ENCODE measurements at regions not wholly inside any gene's neighbourhood (a gene's known extent, or its start where the extent isn't known, plus 50 kb on each side); places are given as distances from the start of the nearest gene placed in this dataset.
"Not testable (repeated sequence)": the region's sequence is repeated elsewhere in the genome, so short reads cannot be mapped to it uniquely, and the experiment has no call there.

GRCh38 chr10:47711428-47711827 lies 52.0 kb downstream of the SYT15B start:
- H3K4me3 ChIP-seq; H3K4me1 ChIP-seq (ENCODE audit: control insufficient read depth in 1 of 2, low read depth in 2 of 2); H3K27ac ChIP-seq; H3K27me3 ChIP-seq (replicated peaks; ENCODE audit: insufficient read depth); ATAC-seq (ENCODE audit: insufficient number of reproducible peaks, low FRiP score, low read depth); H3K36me3 ChIP-seq; H3K9me3 ChIP-seq; DNase-seq (ENCODE audit: low spot score): not testable (repeated sequence)

DNA sequence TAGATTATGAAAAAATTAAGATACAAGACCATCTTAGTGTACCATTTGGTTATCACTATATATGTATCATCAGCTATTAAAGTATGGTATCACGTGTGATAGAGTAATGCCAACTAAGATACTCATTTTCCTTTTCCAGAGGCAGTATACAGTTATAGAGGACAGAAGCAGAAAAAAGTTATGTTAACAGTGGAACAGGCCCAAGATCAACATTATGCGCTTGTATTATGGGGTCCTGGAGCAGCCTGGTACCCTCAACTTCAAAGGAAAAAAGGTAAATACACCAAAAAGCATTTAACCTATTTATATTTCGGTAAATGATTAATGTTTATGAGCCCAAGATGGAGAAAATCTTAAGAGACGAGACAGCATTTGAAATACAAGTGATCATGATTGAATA lies 52.9 kb downstream of the SYT15B start:
- H3K36me3 ChIP-seq; H3K9me3 ChIP-seq; H3K4me3 ChIP-seq; H3K27me3 ChIP-seq (replicated peaks; ENCODE audit: insufficient read depth); ATAC-seq (ENCODE audit: insufficient number of reproducible peaks, low FRiP score, low read depth); DNase-seq (ENCODE audit: low spot score); H3K27ac ChIP-seq; H3K4me1 ChIP-seq (ENCODE audit: control insufficient read depth in 1 of 2, low read depth in 2 of 2): not testable (repeated sequence)

- peak overlapping the region in 1 of 2 donors; percentile 69 for H3K27ac ChIP-seq
- ATAC-seq (ENCODE audit: insufficient number of reproducible peaks, low FRiP score, low read depth) = peak; percentile 89
- H3K4me3 ChIP-seq = peak overlapping the region; percentile 74
- DNase-seq (ENCODE audit: low spot score); H3K36me3 ChIP-seq; H3K9me3 ChIP-seq; H3K27me3 ChIP-seq (replicated peaks; ENCODE audit: insufficient read depth); H3K4me1 ChIP-seq (ENCODE audit: control insufficient read depth in 1 of 2, low read depth in 2 of 2): not testable (repeated sequence)
Measured at GRCh38 chr10:47705698-47706414, 57.5 kb downstream of the SYT15B start.

GRCh38 chr10:47701285-47701684 lies 62.1 kb downstream of the SYT15B start:
- not testable (repeated sequence) for H3K9me3 ChIP-seq; ATAC-seq (ENCODE audit: insufficient number of reproducible peaks, low FRiP score, low read depth); H3K36me3 ChIP-seq; H3K27ac ChIP-seq; H3K27me3 ChIP-seq (replicated peaks; ENCODE audit: insufficient read depth); DNase-seq (ENCODE audit: low spot score); H3K4me3 ChIP-seq; H3K4me1 ChIP-seq (ENCODE audit: control insufficient read depth in 1 of 2, low read depth in 2 of 2)

- H3K4me3 ChIP-seq, H3K27ac ChIP-seq: not testable (repeated sequence)
Measured at GRCh38 chr10:47699854-47700253, 63.5 kb downstream of the SYT15B start.

DNA sequence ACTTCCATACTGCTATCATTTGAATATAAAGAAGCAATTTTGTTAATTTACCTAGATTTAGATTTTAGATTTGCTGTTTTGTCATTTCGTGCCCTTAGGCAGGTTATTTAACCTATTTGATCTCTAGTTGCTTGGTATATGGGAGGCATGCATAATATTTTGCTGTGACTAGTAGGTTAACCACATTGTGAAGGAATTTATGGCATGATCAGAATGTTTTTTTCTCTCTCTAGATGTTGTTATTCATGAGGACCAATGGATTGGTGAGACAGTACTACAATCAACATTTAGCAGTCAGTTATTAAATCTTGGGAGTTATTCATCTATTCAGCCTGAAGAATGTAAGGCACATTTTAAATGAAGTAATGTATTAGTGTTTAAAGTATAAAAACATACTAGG lies 67.2 kb downstream of the SYT15B start:
- H3K27ac ChIP-seq; ATAC-seq (ENCODE audit: insufficient number of reproducible peaks, low FRiP score, low read depth); H3K36me3 ChIP-seq; H3K4me1 ChIP-seq (ENCODE audit: control insufficient read depth in 1 of 2, low read depth in 2 of 2); DNase-seq (ENCODE audit: low spot score); H3K4me3 ChIP-seq; H3K27me3 ChIP-seq (replicated peaks; ENCODE audit: insufficient read depth); H3K9me3 ChIP-seq: not testable (repeated sequence)

More at GRCh38 chr10:47699854-47700253, 63.5 kb downstream of the SYT15B start:
- not testable (repeated sequence) for ATAC-seq (ENCODE audit: insufficient number of reproducible peaks, low FRiP score, low read depth); H3K36me3 ChIP-seq; H3K4me1 ChIP-seq (ENCODE audit: control insufficient read depth in 1 of 2, low read depth in 2 of 2); H3K9me3 ChIP-seq; H3K27me3 ChIP-seq (replicated peaks; ENCODE audit: insufficient read depth); DNase-seq (ENCODE audit: low spot score)

DNA sequence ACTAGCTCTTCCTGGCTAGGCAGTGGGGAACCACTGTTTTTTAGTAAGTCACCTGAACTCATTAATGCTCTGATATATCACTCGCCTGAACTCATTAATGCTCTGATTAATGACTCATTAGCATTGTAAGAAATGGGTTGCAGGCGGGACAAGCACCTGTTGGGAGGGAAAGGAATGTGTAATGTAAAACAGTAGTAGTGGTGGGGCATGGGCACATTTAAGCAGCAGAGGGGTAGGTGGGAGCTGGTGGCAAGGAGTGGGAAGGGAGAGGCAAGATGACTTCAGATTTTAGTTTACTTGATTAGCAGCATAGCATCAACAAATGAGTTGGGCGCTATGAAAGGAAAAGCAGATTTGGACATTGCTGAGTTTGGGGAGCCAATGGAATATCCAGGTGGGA lies 68.2 kb downstream of the SYT15B start:
- ATAC-seq (ENCODE audit: insufficient number of reproducible peaks, low FRiP score, low read depth); H3K4me1 ChIP-seq (ENCODE audit: control insufficient read depth in 1 of 2, low read depth in 2 of 2); H3K36me3 ChIP-seq; DNase-seq (ENCODE audit: low spot score); H3K27ac ChIP-seq; H3K9me3 ChIP-seq; H3K4me3 ChIP-seq; H3K27me3 ChIP-seq (replicated peaks; ENCODE audit: insufficient read depth): not testable (repeated sequence)

DNA sequence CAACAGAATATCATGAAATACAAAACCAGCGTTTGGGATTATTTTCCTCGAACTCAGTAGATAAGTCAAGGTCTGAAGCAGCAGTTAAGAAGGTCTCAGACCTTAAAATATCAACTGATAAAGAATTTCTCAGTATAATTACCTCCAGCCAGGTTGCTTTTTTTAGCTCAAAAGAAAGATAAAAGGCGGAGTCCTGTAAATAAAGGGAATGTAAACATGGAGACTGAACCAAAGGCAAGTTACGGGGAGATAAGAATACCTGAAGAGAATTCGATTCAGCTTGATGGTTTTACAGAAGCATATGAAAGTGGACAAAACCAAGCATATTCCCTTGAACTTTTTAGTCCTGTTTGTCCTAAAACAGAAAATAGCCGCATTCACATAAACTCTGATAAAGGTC lies 73.1 kb downstream of the SYT15B start:
- not testable (repeated sequence) for ATAC-seq (ENCODE audit: insufficient number of reproducible peaks, low FRiP score, low read depth); H3K4me1 ChIP-seq (ENCODE audit: control insufficient read depth in 1 of 2, low read depth in 2 of 2); DNase-seq (ENCODE audit: low spot score)

DNA sequence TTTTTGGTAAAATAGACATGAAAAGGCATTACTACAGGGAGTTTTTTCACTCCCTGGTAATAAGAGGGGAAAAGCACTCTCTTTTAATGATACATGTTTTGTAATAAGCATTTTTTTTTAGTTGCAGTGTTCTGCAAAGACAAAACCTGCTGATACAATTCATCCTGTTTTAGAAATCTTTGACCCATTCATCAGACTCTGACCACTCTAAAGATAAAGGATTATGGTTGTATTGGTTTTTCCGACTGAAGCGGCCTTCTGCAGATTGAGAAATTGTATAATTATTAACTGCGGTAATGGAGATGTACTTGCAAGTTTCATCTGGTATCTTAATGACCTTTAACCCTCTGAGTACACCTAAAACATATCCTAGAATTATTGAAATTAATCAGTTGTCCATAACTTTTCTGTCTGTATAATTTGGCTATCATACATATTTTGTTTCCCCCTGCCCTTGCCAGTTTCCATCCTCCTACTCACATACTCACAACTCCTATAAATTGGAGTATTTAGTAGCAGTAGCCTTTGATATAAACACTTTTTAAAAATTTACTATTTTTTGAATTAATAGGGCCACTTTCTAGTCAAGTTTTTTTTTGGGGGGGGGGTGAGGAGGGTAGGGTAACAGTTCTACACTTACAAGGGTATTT lies 79.4 kb downstream of the SYT15B start:
- not testable (repeated sequence) for H3K27me3 ChIP-seq (replicated peaks; ENCODE audit: insufficient read depth); DNase-seq (ENCODE audit: low spot score); H3K4me1 ChIP-seq (ENCODE audit: control insufficient read depth in 1 of 2, low read depth in 2 of 2); ATAC-seq (ENCODE audit: insufficient number of reproducible peaks, low FRiP score, low read depth); H3K9me3 ChIP-seq; H3K27ac ChIP-seq; H3K36me3 ChIP-seq; H3K4me3 ChIP-seq

More for the DNA sequence above, 73.1 kb downstream of the SYT15B start:
- H3K4me3 ChIP-seq; H3K27ac ChIP-seq; H3K9me3 ChIP-seq; H3K36me3 ChIP-seq; H3K27me3 ChIP-seq (replicated peaks; ENCODE audit: insufficient read depth): not testable (repeated sequence)

- not testable (repeated sequence) for H3K9me3 ChIP-seq; H3K36me3 ChIP-seq; DNase-seq (ENCODE audit: low spot score); H3K4me1 ChIP-seq (ENCODE audit: control insufficient read depth in 1 of 2, low read depth in 2 of 2); ATAC-seq (ENCODE audit: insufficient number of reproducible peaks, low FRiP score, low read depth); H3K27ac ChIP-seq; H3K27me3 ChIP-seq (replicated peaks; ENCODE audit: insufficient read depth); H3K4me3 ChIP-seq
Measured at GRCh38 chr10:47681638-47681990, 81.8 kb downstream of the SYT15B start.

GRCh38 chr10:47680848-47681637 lies 82.3 kb downstream of the SYT15B start:
- H3K9me3 ChIP-seq; H3K27ac ChIP-seq; ATAC-seq (ENCODE audit: insufficient number of reproducible peaks, low FRiP score, low read depth); H3K36me3 ChIP-seq; H3K27me3 ChIP-seq (replicated peaks; ENCODE audit: insufficient read depth); H3K4me1 ChIP-seq (ENCODE audit: control insufficient read depth in 1 of 2, low read depth in 2 of 2); DNase-seq (ENCODE audit: low spot score); H3K4me3 ChIP-seq: not testable (repeated sequence)

GRCh38 chr10:47676102-47676501 lies 87.3 kb downstream of the SYT15B start:
- H3K27ac ChIP-seq; DNase-seq (ENCODE audit: low spot score); H3K4me1 ChIP-seq (ENCODE audit: control insufficient read depth in 1 of 2, low read depth in 2 of 2); ATAC-seq (ENCODE audit: insufficient number of reproducible peaks, low FRiP score, low read depth); H3K4me3 ChIP-seq; H3K27me3 ChIP-seq (replicated peaks; ENCODE audit: insufficient read depth); H3K36me3 ChIP-seq; H3K9me3 ChIP-seq: not testable (repeated sequence)

Measured in thoracic aorta (tissue), 2 donors.